Endodermal cell (in vitro differentiated cells): ENCODE measurements at regions not wholly inside any gene's neighbourhood (a gene's known extent, or its start where the extent isn't known, plus 50 kb on each side); places are given as distances from the start of the nearest gene placed in this dataset.

Experiments
- DNase-seq: peaks from one replicate; pipeline ENCODE4 v3.0.0-alpha.2; 2017
- H3K27ac ChIP-seq: 2 replicates; pipeline ENCODE4 v1.5.1; 2013; ENCODE audit warnings: mild to moderate bottlenecking, low read depth, low read length, moderate library complexity
- H3K27me3 ChIP-seq: 2 replicates; pipeline ENCODE4 v1.6.1; 2013; ENCODE audit warnings: mild to moderate bottlenecking, low read length, moderate library complexity; ENCODE audit not compliant: insufficient read depth, control insufficient read depth, poor library complexity, severe bottlenecking
- H3K36me3 ChIP-seq: 2 replicates; pipeline ENCODE4 v1.7.0; 2013; ENCODE audit warnings: mild to moderate bottlenecking, low read length, moderate library complexity; ENCODE audit not compliant: control insufficient read depth, insufficient read depth
- H3K4me1 ChIP-seq: one replicate; pipeline ENCODE4 v1.7.0; 2013; ENCODE audit warnings: low read length; ENCODE audit not compliant: control insufficient read depth, insufficient read depth
- H3K4me3 ChIP-seq: 2 replicates; pipeline ENCODE4 v1.5.1; 2013; ENCODE audit warnings: mild to moderate bottlenecking, low read length, moderate library complexity
- H3K9ac ChIP-seq: 2 replicates; pipeline ENCODE4 v1.6.1; 2013; ENCODE audit warnings: mild to moderate bottlenecking, low read length, moderate library complexity; ENCODE audit not compliant: poor library complexity, severe bottlenecking; ENCODE audit errors: extremely low read depth
- H3K9me3 ChIP-seq: 2 replicates; pipeline ENCODE4 v1.6.1; 2013; ENCODE audit warnings: mild to moderate bottlenecking, low read length, moderate library complexity; ENCODE audit not compliant: control insufficient read depth
- H3K27ac Mint-ChIP-seq: 2 replicates; pipeline ENCODE4 v1.8.0; 2020; ENCODE audit warnings: mixed read lengths
- H3K27me3 Mint-ChIP-seq: 2 replicates; pipeline ENCODE4 v1.8.0; 2021; ENCODE audit warnings: mild to moderate bottlenecking, mixed read lengths; ENCODE audit not compliant: insufficient read depth
- H3K36me3 Mint-ChIP-seq: 2 replicates; pipeline ENCODE4 v1.8.0; 2020; ENCODE audit warnings: low read depth, mixed read lengths
- H3K4me1 Mint-ChIP-seq: 2 replicates; pipeline ENCODE4 v1.8.0; 2020; ENCODE audit warnings: mixed read lengths
- H3K4me3 Mint-ChIP-seq: 2 replicates; pipeline ENCODE4 v1.8.0; 2020; ENCODE audit warnings: mild to moderate bottlenecking, moderate library complexity, mixed read lengths
- H3K9me3 Mint-ChIP-seq: 2 replicates; pipeline ENCODE4 v1.8.0; 2020; ENCODE audit warnings: mild to moderate bottlenecking, mixed read lengths
- CTCF ChIP-seq: fragments of 200-600 bp; sonication (generic); conservative IDR thresholded peaks from 2 replicates; pipeline ENCODE4 v1.5.0; 2021; ENCODE audit warnings: antibody characterized with exemption, mild to moderate bottlenecking
- WGBS, 2 experiments: methylation state at CpG; one replicate each; pipeline versions ENCODE4 v1.1.5 to v1.1.7; 2013; ENCODE audit warnings: missing lambda C conversion rate in 2 of 2, mixed read lengths in 1 of 2; ENCODE audit not compliant: insufficient coverage in 1 of 2, insufficient read length in 1 of 2; 5-methylcytosine and 5-hydroxymethylcytosine counted together

GRCh38 chr5:17411436-17412402 lies 86.3 kb upstream of the TAF11L2 start:
- 92 to 94% methylated on average over 10 to 11 of the region's 11 CpGs for WGBS, 2 experiments
- no peak overlapping the region for H3K27ac Mint-ChIP-seq
- peaks cover 30% of the 10 kb centered on the region for H3K4me1 Mint-ChIP-seq
- Histone ChIP-seq H3K9ac (no peak overlapping the region), H3K27ac (no peak overlapping the region), H3K4me1 (peaks cover 18% of the 10 kb centered on the region), H3K4me3 (no peak overlapping the region), H3K36me3 (no peaks in the 10 kb centered on the region), H3K27me3 (peaks cover 14% of the 10 kb centered on the region), H3K9me3 (no peaks in the 10 kb centered on the region)
- no peaks in the 10 kb centered on the region for H3K9me3 Mint-ChIP-seq
- DNase-seq: no peak
- H3K27me3 Mint-ChIP-seq: peaks cover 15% of the 10 kb centered on the region
- no peaks in the 10 kb centered on the region for H3K36me3 Mint-ChIP-seq
- H3K4me3 Mint-ChIP-seq: no peak overlapping the region
- no peak for TF ChIP-seq CTCF

- Histone ChIP-seq H3K9ac (no peak overlapping the region), H3K4me1 (peaks cover 18% of the 10 kb centered on the region), H3K9me3 (no peaks in the 10 kb centered on the region), H3K4me3 (peak overlapping the region; percentile 30), H3K36me3 (no peaks in the 10 kb centered on the region), H3K27ac (no peak overlapping the region), H3K27me3 (peaks cover 14% of the 10 kb centered on the region)
- 79 to 92% methylated on average over 4 to 9 of the region's 9 CpGs for WGBS, 2 experiments
- no peak for DNase-seq
- TF ChIP-seq CTCF: no peak
- Mint-ChIP-seq H3K36me3 (no peaks in the 10 kb centered on the region), H3K9me3 (no peaks in the 10 kb centered on the region), H3K4me1 (peaks cover 30% of the 10 kb centered on the region), H3K4me3 (no peak overlapping the region), H3K27me3 (peaks cover 13% of the 10 kb centered on the region), H3K27ac (no peak overlapping the region)
Observed at GRCh38 chr5:17412760-17413671, 85.0 kb upstream of the TAF11L2 start.

- DNase-seq: peak; percentile 57
- Mint-ChIP-seq H3K36me3 (no peaks in the 10 kb centered on the region), H3K9me3 (no peaks in the 10 kb centered on the region), H3K27ac (no peak overlapping the region), H3K4me1 (peaks cover 30% of the 10 kb centered on the region), H3K27me3 (peaks cover 13% of the 10 kb centered on the region), H3K4me3 (no peak overlapping the region)
- WGBS, 2 experiments: 60 to 79% methylated on average over 1 to 3 of the region's 3 CpGs
- H3K27ac ChIP-seq: no peak overlapping the region
- no peak overlapping the region for H3K9ac ChIP-seq
- H3K4me1 ChIP-seq: peaks cover 18% of the 10 kb centered on the region
- no peaks in the 10 kb centered on the region for H3K36me3 ChIP-seq
- no peaks in the 10 kb centered on the region for H3K9me3 ChIP-seq
- peaks cover 14% of the 10 kb centered on the region for H3K27me3 ChIP-seq
- peak overlapping the region; percentile 30 for H3K4me3 ChIP-seq
- TF ChIP-seq CTCF: no peak
Observed at GRCh38 chr5:17413691-17414090, 84.3 kb upstream of the TAF11L2 start.
